GM21737 (cell line): ENCODE measurements at regions not wholly inside any gene's neighbourhood (a gene's known extent, or its start where the extent isn't known, plus 50 kb on each side); places are given as distances from the start of the nearest gene placed in this dataset.
"Not testable (repeated sequence)": the region's sequence is repeated elsewhere in the genome, so short reads cannot be mapped to it uniquely, and the experiment has no call there.

ENCODE experiments used
- ATAC-seq: cut with Tn5 transposase; IDR thresholded peaks from one replicate; pipeline ENCODE4 v1.9.1; 2021; ENCODE audit warnings: mild to moderate bottlenecking, moderate library complexity; ENCODE audit not compliant: unreplicated experiment

DNA sequence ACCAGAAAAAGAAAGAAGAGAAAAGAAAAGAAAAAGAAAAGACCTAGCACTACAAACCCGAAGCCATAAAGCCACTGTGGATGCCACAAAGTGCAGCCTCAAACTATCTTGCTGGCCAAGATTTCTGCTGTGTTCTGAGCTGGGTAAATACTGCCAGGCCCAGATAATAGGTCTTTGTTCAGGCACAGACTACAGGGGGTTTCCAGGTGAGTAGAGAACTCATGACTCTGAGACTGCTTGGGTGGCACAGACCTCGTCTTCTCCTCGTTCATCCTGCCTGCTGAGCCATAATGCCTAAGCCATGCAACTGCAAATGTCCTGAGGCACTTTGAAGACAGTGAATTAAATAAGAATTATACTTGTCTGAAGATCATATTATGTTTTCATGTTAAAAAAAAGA, 651.8 kb downstream of the LMO4 start:
- ATAC-seq = no peak

- no peak for ATAC-seq
Measured at GRCh38 chr1:87981386-87981785, 652.7 kb downstream of the LMO4 start.

GRCh38 chr1:87981810-87982209, 653.1 kb downstream of the LMO4 start:
- no peak for ATAC-seq

DNA sequence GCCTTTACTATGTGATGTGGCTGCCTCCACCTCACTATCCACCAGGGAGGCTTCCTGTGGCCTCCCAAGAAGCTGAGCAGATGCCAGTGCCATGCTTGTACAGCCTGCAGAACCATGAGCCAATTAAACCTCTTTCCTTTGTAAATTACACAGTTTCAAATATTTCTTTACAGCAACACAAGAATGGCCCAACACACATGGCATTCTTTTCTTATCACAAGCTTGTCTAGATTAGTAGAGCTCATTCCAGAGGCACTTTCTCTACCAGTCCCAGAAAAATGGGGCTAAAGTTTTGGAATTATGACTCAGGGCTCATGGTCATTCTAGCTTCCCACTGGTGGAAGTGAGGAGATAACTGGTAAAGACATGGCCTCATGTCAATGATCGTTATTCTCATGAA, 655.2 kb downstream of the LMO4 start:
- no peak for ATAC-seq

DNA sequence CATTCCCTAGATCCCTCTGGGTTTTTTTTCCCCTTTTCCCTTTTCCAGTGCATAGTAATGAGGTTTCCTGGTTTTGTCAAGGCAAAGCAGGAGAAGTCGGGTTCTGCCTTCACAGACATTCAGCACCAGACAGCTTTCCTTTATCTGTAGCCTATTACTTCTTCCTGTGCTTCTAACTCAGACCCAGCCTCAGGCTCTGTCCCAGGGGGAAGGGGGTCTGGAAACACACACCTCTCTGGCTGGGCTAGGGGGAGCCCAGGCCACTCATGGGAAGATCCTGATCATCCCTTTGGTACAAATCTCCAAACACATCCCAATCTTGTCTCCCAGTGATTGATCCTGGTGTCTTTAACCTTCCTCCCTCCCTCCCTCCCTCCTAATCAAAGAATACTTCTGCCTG, 656.4 kb downstream of the LMO4 start:
- no peak for ATAC-seq

GRCh38 chr1:87986130-87986866, 657.6 kb downstream of the LMO4 start:
- no peak for ATAC-seq

DNA sequence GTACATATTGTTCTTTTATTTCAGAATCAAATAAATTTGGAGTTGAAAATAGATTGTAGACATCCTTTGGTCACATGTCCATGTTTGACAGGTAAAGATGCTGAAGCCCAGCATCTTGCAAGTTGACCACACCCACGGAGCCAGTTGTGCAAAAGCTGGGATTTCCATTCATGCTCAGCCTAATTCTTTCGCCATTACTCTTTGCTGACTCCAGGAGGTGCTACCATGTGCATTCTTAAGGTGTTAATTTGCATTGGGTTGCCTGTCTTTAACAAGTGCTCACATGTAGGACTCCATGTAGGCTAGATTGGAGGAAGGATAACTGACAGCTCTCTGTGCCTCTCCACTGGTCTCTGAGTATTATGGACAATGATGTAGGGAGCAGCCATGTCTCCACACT, 660.7 kb downstream of the LMO4 start:
- ATAC-seq = no peak

GRCh38 chr1:87992536-87992935, 663.9 kb downstream of the LMO4 start:
- ATAC-seq = not testable (repeated sequence)

GRCh38 chr1:87993051-87993450, 664.4 kb downstream of the LMO4 start:
- no peak for ATAC-seq

- ATAC-seq = no peak
Measured at GRCh38 chr1:87999852-88000251, 671.2 kb downstream of the LMO4 start.

DNA sequence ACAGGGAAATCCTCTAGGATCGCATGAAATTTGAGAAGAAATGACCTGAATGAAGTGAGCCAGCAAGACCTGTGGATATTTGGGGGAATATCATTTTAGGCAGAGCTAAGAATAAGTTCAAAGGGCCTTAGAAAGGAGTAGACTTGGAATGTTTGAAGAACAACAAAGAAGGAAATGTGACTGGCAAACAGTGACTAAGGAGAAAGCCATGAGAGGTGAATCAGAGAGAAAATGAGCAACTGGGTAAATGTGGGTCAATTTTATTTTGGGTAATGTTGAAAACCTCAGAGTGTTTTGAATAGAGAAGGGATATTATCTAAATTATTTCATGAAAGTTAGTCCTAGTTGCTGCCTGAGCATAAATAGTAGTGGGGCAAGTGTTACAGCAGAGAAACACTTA, 672.8 kb downstream of the LMO4 start:
- no peak for ATAC-seq

DNA sequence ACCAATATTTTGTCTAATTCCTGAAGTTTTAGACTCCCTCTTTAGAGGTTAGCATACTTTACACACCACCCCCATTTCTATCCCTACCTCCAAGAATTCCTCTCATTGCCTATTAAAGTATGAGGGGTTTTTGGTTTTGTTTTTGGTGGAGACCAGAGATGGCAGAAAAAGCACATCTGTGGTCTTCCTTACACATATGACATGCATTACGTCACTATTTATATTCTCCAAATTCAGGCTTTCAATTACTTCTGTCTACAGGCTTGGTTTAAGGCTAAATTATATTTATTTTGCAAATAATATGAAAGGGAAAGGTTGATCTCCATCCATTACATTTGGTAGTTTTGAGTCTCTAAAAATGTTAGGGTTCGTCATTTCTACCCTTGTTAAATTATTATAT, 674.6 kb downstream of the LMO4 start:
- no peak for ATAC-seq

GRCh38 chr1:88009916-88010315, 674.2 kb upstream of the PKN2 start:
- no peak for ATAC-seq

DNA sequence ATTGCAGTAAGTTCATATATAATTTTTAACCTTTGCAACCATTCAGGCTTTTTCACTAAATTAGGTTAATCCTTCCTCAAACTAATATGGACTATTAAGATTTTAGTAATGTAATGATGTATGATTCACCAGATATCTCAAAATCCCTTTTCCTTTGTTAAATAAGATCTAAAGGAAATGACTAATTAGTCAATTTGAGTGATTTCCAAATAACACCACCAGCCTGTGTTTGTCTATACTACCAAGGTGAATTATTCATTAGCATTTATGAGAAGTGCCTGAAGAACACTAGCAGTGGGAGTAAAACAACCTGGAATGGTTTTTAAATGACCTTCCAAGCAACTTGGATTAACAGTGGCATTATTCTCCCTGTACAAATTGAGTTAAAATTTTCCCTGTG, 670.6 kb upstream of the PKN2 start:
- ATAC-seq = no peak

DNA sequence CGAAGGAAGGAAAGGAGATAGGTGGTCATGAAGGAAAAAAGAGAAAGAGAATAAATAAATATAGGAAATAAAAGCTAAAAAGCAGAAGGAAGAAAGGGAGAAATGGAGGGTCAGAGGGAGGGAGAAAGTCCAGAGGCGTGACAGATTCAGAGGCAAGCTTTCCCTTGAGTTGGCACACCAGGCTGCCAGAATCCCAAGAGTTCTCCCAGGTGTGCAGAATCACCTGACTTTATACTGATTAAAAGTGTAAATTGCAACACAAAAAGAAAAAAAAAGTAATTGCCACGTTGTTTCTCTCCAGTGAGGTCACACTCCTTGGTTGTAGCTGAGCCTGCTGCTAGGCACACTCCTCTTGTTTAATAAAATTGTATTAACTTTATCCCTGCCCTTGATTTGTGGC, 669.9 kb upstream of the PKN2 start:
- no peak for ATAC-seq

DNA sequence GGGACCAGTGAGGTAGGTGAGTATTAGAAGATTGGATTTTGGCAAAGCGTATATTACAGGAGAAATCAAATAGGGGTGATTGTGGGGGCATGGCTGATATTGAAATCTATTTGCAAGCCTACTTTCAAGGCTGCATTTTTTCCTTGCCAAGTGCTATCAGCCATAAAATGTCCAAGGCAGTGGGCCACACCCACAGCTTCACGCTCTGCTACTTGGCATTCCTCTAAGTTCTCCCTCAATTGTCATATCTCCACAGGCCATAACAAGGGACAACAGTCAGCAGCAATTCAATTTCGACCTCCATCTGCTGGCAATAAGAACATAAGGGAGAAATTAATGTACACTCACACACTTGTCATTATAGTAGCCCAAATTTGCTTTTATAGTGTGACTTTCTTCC, 667.1 kb upstream of the PKN2 start:
- ATAC-seq = no peak

GRCh38 chr1:88021529-88021928, 662.5 kb upstream of the PKN2 start:
- no peak for ATAC-seq

DNA sequence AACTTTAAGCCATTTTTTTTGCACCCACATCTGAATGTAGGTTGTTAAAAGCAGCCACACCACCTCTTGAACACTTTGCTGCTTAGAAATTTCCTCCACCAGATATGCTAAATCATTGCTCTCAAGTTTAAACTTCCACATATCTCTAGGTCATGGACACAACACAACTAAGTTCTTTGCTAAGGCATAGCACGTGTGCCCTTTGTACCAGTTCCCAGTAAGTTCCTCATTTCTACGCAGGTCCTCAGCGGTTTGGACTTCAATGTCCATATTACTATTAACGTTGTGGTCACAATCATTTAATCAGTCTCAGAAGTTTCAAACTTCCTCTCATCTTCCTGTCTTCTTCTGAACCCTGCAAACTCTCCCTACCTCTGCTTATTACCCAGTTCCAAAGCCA, 661.6 kb upstream of the PKN2 start:
- no peak for ATAC-seq

GRCh38 chr1:88029142-88029541, 654.9 kb upstream of the PKN2 start:
- no peak for ATAC-seq

- ATAC-seq = no peak
Measured at GRCh38 chr1:88029899-88030298, 654.2 kb upstream of the PKN2 start.

GRCh38 chr1:88035578-88035977, 648.5 kb upstream of the PKN2 start:
- no peak for ATAC-seq

GRCh38 chr1:88036345-88037014, 647.6 kb upstream of the PKN2 start:
- ATAC-seq = no peak

- no peak for ATAC-seq
Measured at GRCh38 chr1:88039240-88039639, 644.8 kb upstream of the PKN2 start.
